Caco-2 (cell line): ENCODE measurements at regions not wholly inside any gene's neighbourhood (a gene's known extent, or its start where the extent isn't known, plus 50 kb on each side); places are given as distances from the start of the nearest gene placed in this dataset.

Source experiments
- BruUV-seq: library from RNA; stranded (reverse); fragments of 400-500 nt; replicated peaks from 2 replicates; lab custom pipeline; 2021; lab: Mats Ljungman, UMichigan
- CTCF ChIA-PET: fragments of 300-600 bp; sonication (Branson Sonifier 250); formaldehyde crosslinking; loops from one replicate; lab custom pipeline; 2022; ENCODE audit warnings: antibody characterized with exemption; lab: Charles Lee
- POLR2A ChIA-PET: fragments of 300-600 bp; sonication (Branson Sonifier 250); formaldehyde crosslinking; loops from one replicate; lab custom pipeline; 2022; ENCODE audit warnings: antibody characterized with exemption; lab: Charles Lee
- DNase-seq, 2 experiments: peaks; one replicate each; pipeline versions ENCODE4 v3.0.0 to v3.0.0-alpha.2; 2020 to 2022
- H3K27me3 ChIP-seq: replicated peaks from 2 replicates; pipeline ENCODE4 v1.6.0; 2011; ENCODE audit warnings: low read length; ENCODE audit not compliant: control insufficient read depth, insufficient read depth
- H3K36me3 ChIP-seq: 2 replicates; pipeline ENCODE4 v1.5.1; 2011; ENCODE audit warnings: low read length; ENCODE audit not compliant: control insufficient read depth, insufficient read depth
- H3K4me1 ChIP-seq: fragments of 250-450 bp; sonication (Bioruptor Pico); 2 replicates; pipeline ENCODE4 v1.5.1; 2020; ENCODE audit warnings: mild to moderate bottlenecking
- H3K4me3 ChIP-seq: 2 replicates; pipeline ENCODE4 v1.5.1; 2011; ENCODE audit warnings: low read depth, mild to moderate bottlenecking, control low read depth, low read length
- H3K9me3 ChIP-seq: fragments of 250-450 bp; sonication (Bioruptor Pico); 2 replicates; pipeline ENCODE4 v1.5.1; 2020; ENCODE audit warnings: mild to moderate bottlenecking, moderate library complexity
- H3K27ac Mint-ChIP-seq: one replicate; pipeline ENCODE4 v1.8.0; 2022; ENCODE audit warnings: mixed read lengths; ENCODE audit not compliant: unreplicated experiment
- H3K27me3 Mint-ChIP-seq: one replicate; pipeline ENCODE4 v1.8.0; 2022; ENCODE audit warnings: mixed read lengths; ENCODE audit not compliant: insufficient read depth, unreplicated experiment
- H3K36me3 Mint-ChIP-seq: one replicate; pipeline ENCODE4 v1.8.0; 2022; ENCODE audit warnings: mild to moderate bottlenecking, mixed read lengths; ENCODE audit not compliant: insufficient read depth, unreplicated experiment
- H3K4me1 Mint-ChIP-seq: one replicate; pipeline ENCODE4 v1.8.0; 2022; ENCODE audit warnings: low read depth, mixed read lengths; ENCODE audit not compliant: unreplicated experiment
- H3K4me3 Mint-ChIP-seq: one replicate; pipeline ENCODE4 v1.8.0; 2022; ENCODE audit warnings: mild to moderate bottlenecking, moderate library complexity, mixed read lengths; ENCODE audit not compliant: unreplicated experiment
- H3K9me3 Mint-ChIP-seq: one replicate; pipeline ENCODE4 v1.8.0; 2022; ENCODE audit warnings: mixed read lengths; ENCODE audit not compliant: unreplicated experiment
- intact Hi-C: fragments of 100-400 bp; cut with micrococcal nuclease; formaldehyde crosslinking; loops from one replicate; pipeline ENCODE4 v1.10.0; 2022; ENCODE audit not compliant: unreplicated experiment
- TF ChIP-seq, protein P1 (sequence below), 2 experiments: fragments of 200-600 bp in 1 of 2; IDR thresholded peaks; 1 replicate in 1 of 2; 2 replicates in 1 of 2; pipeline versions ENCODE4 v1.5.1 to v1.8.0; 2011 to 2022; ENCODE audit warnings: antibody characterized with exemption in 1 of 2, control low read depth in 1 of 2, inconsistent platforms in 1 of 2, low read depth in 1 of 2, low read length in 1 of 2, mild to moderate bottlenecking in 1 of 2, moderate library complexity in 1 of 2; ENCODE audit not compliant: insufficient read depth in 1 of 2, severe bottlenecking in 1 of 2, unreplicated experiment in 1 of 2

DNA sequence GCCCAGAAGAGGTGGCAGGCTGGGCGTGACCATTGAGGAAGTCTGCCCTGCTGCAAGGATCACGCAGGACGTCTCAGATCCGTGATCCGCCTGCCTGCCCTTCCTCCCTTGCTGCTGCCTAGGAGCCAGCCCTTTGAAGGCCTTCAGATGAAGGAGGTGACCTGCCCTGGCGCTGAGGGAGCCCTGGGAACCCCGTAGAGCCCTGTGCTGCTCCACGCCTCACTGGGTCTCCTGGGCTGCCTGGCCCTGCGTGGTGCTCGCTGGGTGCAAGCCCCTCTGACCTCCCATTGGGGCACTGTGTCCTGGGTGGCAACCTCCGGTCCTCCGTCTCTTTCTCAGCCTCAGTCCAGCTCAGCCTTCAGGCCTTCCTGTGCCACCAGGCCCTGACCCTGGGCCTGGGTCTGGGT lies 295.3 kb upstream of the IRX4 start:
- no peaks in the 10 kb centered on the region for H3K9me3 ChIP-seq
- TF ChIP-seq, protein P1, sequence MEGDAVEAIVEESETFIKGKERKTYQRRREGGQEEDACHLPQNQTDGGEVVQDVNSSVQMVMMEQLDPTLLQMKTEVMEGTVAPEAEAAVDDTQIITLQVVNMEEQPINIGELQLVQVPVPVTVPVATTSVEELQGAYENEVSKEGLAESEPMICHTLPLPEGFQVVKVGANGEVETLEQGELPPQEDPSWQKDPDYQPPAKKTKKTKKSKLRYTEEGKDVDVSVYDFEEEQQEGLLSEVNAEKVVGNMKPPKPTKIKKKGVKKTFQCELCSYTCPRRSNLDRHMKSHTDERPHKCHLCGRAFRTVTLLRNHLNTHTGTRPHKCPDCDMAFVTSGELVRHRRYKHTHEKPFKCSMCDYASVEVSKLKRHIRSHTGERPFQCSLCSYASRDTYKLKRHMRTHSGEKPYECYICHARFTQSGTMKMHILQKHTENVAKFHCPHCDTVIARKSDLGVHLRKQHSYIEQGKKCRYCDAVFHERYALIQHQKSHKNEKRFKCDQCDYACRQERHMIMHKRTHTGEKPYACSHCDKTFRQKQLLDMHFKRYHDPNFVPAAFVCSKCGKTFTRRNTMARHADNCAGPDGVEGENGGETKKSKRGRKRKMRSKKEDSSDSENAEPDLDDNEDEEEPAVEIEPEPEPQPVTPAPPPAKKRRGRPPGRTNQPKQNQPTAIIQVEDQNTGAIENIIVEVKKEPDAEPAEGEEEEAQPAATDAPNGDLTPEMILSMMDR (IDR thresholded peaks at IDR 0.05; ENCODE audit: insufficient read depth in 1 of 2, low read depth in 1 of 2, low read length in 1 of 2, severe bottlenecking in 1 of 2, unreplicated experiment in 1 of 2) = no peak
- no peak overlapping the region for H3K4me3 Mint-ChIP-seq
- H3K36me3 ChIP-seq = no peaks in the 10 kb centered on the region
- intact Hi-C loops = no loop called here
- H3K36me3 Mint-ChIP-seq = no peaks in the 10 kb centered on the region
- ChIA-PET CTCF (no interaction called here), POLR2A (no interaction called here)
- H3K4me1 ChIP-seq = no peaks in the 10 kb centered on the region
- H3K27ac Mint-ChIP-seq = no peak overlapping the region
- no peaks in the 10 kb centered on the region for H3K4me1 Mint-ChIP-seq
- no peak overlapping the region for H3K4me3 ChIP-seq
- no peaks in the 10 kb centered on the region for H3K9me3 Mint-ChIP-seq
- no peak for DNase-seq
- H3K27me3 ChIP-seq = no peaks in the 10 kb centered on the region
- H3K27me3 Mint-ChIP-seq = peaks cover 2% of the 10 kb centered on the region
- BruUV-seq = no TSS peak

DNA sequence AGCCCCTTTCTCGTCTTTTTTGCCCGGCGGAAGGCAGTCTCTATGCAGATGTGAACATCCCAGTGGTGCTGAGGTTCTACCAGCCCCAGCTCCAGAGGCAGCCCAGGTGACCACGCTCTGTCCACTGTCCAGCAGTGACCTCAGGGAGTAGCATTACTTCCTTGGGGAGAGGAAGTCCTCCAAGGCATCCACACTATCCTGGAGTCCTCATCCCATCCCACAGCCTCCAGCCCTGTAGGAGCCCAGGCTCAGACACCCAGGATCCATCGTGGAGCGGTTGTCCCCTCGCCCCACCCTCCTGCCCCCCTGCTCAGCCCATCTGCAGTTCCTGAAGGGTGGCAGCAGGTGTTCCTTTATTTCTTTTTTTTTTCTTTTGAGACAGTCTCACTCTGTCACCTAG lies 294.5 kb upstream of the IRX4 start:
- H3K4me3 Mint-ChIP-seq = no peak overlapping the region
- no peak overlapping the region for H3K27ac Mint-ChIP-seq
- no peaks in the 10 kb centered on the region for H3K36me3 Mint-ChIP-seq
- H3K4me3 ChIP-seq = no peak overlapping the region
- TF ChIP-seq, protein P1 (IDR thresholded peaks at IDR 0.05; ENCODE audit: insufficient read depth in 1 of 2, low read depth in 1 of 2, low read length in 1 of 2, severe bottlenecking in 1 of 2, unreplicated experiment in 1 of 2) = no peak
- H3K27me3 ChIP-seq = no peaks in the 10 kb centered on the region
- H3K9me3 Mint-ChIP-seq = no peaks in the 10 kb centered on the region
- no TSS peak for BruUV-seq
- ChIA-PET POLR2A (no interaction called here), CTCF (no interaction called here)
- no peaks in the 10 kb centered on the region for H3K4me1 ChIP-seq
- intact Hi-C loops = no loop called here
- no peaks in the 10 kb centered on the region for H3K4me1 Mint-ChIP-seq
- H3K9me3 ChIP-seq = no peaks in the 10 kb centered on the region
- peaks cover 2% of the 10 kb centered on the region for H3K27me3 Mint-ChIP-seq
- H3K36me3 ChIP-seq = no peaks in the 10 kb centered on the region
- DNase-seq = no peak

DNA sequence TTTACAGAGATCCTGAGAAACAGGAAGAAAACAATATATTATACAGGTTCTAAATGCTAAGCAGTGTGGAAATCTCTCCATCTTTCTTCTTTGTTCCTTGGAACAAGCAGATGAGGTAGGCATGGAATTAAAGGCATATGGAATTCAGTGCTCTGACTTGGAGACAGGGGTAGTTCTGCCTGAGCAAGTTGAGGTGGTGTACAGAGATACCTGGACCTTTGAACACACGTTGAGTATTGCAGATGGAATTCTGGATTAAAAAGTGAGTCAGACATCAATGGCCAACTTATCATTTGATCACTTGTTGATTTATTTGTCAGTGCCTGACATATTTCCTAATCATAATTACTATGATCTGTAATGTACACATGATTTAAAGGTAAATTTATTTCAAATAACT lies 293.9 kb upstream of the IRX4 start:
- BruUV-seq = no TSS peak
- Mint-ChIP-seq H3K27ac (no peak overlapping the region), H3K9me3 (no peaks in the 10 kb centered on the region), H3K36me3 (no peaks in the 10 kb centered on the region), H3K27me3 (peaks cover 2% of the 10 kb centered on the region), H3K4me3 (no peak overlapping the region), H3K4me1 (no peaks in the 10 kb centered on the region)
- POLR2A ChIA-PET = no interaction called here
- DNase-seq = no peak
- no peaks in the 10 kb centered on the region for H3K4me1 ChIP-seq
- no peak overlapping the region for H3K4me3 ChIP-seq
- no peaks in the 10 kb centered on the region for H3K36me3 ChIP-seq
- H3K9me3 ChIP-seq = no peaks in the 10 kb centered on the region
- intact Hi-C loops = no loop called here
- TF ChIP-seq, protein P1 (IDR thresholded peaks at IDR 0.05; ENCODE audit: insufficient read depth in 1 of 2, low read depth in 1 of 2, low read length in 1 of 2, severe bottlenecking in 1 of 2, unreplicated experiment in 1 of 2) = no peak
- H3K27me3 ChIP-seq = no peaks in the 10 kb centered on the region
- CTCF ChIA-PET = no interaction called here
